Esophagus muscularis mucosa (tissue), 4 donors: ENCODE measurements at regions not wholly inside any gene's neighbourhood (a gene's known extent, or its start where the extent isn't known, plus 50 kb on each side); places are given as distances from the start of the nearest gene placed in this dataset.

Experiments used
- DNase-seq: peaks from one replicate; pipeline ENCODE4 v3.0.0-alpha.2; 2017; ENCODE audit errors: extremely low spot score
- H3K27ac ChIP-seq, 4 donors: fragments of 200-600 bp; sonication (generic); replicated peaks in 1 of 4; 1 replicate in 3 of 4; 2 replicates in 1 of 4; pipeline ENCODE4 v1.5.1; 2016 to 2019; ENCODE audit warnings: mild to moderate bottlenecking in 1 of 4
- H3K27me3 ChIP-seq, 4 donors: fragments of 200-600 bp; sonication (generic); one replicate each; pipeline versions ENCODE4 v1.5.1 to v1.6.0; 2016 to 2019
- H3K36me3 ChIP-seq, 4 donors: fragments of 200-600 bp; sonication (generic); one replicate each; pipeline ENCODE4 v1.5.1; 2016 to 2019
- H3K4me1 ChIP-seq, 4 donors: fragments of 200-600 bp; sonication (generic); one replicate each; pipeline ENCODE4 v1.5.1; 2016 to 2019
- H3K4me3 ChIP-seq, 4 donors: fragments of 200-600 bp; sonication (generic); 1 replicate in 2 of 4; 2 replicates in 2 of 4; pipeline ENCODE4 v1.5.1; 2016 to 2019; ENCODE audit warnings: mild to moderate bottlenecking in 4 of 4, moderate library complexity in 1 of 4
- H3K9me3 ChIP-seq, 4 donors: fragments of 200-600 bp; sonication (generic); 1 replicate in 3 of 4; 2 replicates in 1 of 4; pipeline ENCODE4 v1.5.1; 2016 to 2019
- CTCF ChIP-seq, 3 experiments: fragments of 200-600 bp in 2 of 3; fragments of 450-650 bp in 1 of 3; sonication (generic) in 2 of 3; IDR thresholded peaks; one replicate each; pipeline ENCODE4 v1.5.1; 2017 to 2019; ENCODE audit warnings: antibody characterized with exemption in 3 of 3, mild to moderate bottlenecking in 2 of 3, moderate library complexity in 1 of 3
- EP300 ChIP-seq: sonication (generic); formaldehyde crosslinking; IDR thresholded peaks from one replicate; pipeline ENCODE4 v1.6.1; 2017; ENCODE audit warnings: antibody characterized with exemption
- POLR2A ChIP-seq: fragments of 450-650 bp; IDR thresholded peaks from one replicate; pipeline ENCODE4 v1.6.1; 2017; ENCODE audit warnings: antibody characterized with exemption, moderate library complexity, mild to moderate bottlenecking, low read depth
- POLR2AphosphoS5 ChIP-seq, 2 donors: sonication (generic); formaldehyde crosslinking; IDR thresholded peaks; one replicate each; pipeline ENCODE4 v1.6.1; 2017; ENCODE audit warnings: antibody characterized with exemption in 2 of 2
- WGBS: methylation state at CpG from one replicate; pipeline ENCODE4 v1.1.5; 2018; 5-methylcytosine and 5-hydroxymethylcytosine counted together
- intact Hi-C: fragments of 100-400 bp; cut with DNase I; formaldehyde crosslinking; loops from one replicate; pipeline ENCODE4 v1.15.1; 2023

DNA sequence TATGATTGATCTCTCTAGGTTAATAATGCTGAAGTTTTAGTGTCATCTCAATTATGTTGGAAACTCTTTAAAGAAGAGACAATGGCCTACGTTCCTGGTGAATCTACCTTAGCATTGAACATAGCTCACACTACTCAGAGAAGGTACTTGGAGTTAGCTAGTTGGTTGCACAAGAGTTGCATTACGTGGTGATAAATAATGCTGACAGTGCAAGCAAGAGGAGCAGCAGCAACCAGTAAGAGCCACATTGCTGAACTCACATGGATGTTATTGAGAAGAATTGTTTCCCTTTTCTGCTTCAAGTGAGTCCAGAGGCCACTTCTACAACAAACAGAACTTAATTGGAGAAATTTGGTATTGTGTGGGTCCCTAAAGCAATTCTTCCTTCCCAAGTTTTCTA lies 737.1 kb downstream of the TDRD15 start:
- no peak overlapping the region for H3K27ac ChIP-seq
- H3K4me3 ChIP-seq = no peak overlapping the region
- 74% methylated on average over 2 of the region's 2 CpGs for WGBS
- H3K36me3 ChIP-seq = no peaks in the 10 kb centered on the region
- H3K9me3 ChIP-seq = no peaks in the 10 kb centered on the region
- no peak for DNase-seq
- intact Hi-C loops = no loop called here
- no peaks in the 10 kb centered on the region for H3K4me1 ChIP-seq
- H3K27me3 ChIP-seq = no peaks in the 10 kb centered on the region
- no peak for TF ChIP-seq EP300
- TF ChIP-seq CTCF (IDR thresholded peaks at IDR 0.05) = no peak
- TF ChIP-seq POLR2AphosphoS5 (IDR thresholded peaks at IDR 0.05) = no peak
- TF ChIP-seq POLR2A = no peak

DNA sequence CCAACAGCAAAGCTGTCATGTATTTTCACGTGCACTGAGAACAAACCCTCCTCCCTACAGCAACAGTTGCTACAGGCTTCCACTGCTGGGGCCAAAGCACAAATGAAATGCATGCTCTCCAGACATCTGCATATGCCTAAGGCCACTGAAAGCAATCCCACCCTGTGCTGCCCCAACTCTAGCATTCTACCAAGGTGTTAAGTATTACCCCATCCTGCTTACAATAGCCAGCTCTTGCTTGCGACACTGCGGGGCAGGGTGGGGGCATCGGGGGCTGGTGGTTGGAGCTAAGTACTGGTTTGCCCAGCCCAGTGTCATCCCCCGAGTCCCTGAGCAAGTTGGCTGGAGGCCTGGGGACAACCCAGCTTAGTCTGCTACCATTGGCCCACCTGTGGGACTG lies 742.5 kb downstream of the TDRD15 start:
- Histone ChIP-seq H3K27me3 (no peaks in the 10 kb centered on the region), H3K4me3 (no peak overlapping the region), H3K27ac (no peak overlapping the region), H3K36me3 (no peaks in the 10 kb centered on the region), H3K9me3 (no peaks in the 10 kb centered on the region), H3K4me1 (no peaks in the 10 kb centered on the region)
- intact Hi-C loops = no loop called here
- TF ChIP-seq POLR2AphosphoS5 (IDR thresholded peaks at IDR 0.05) (no peak), CTCF (IDR thresholded peaks at IDR 0.05) (no peak), POLR2A (no peak), EP300 (no peak)
- 70% methylated on average over 1 of the region's 5 CpGs for WGBS
- DNase-seq = no peak

DNA sequence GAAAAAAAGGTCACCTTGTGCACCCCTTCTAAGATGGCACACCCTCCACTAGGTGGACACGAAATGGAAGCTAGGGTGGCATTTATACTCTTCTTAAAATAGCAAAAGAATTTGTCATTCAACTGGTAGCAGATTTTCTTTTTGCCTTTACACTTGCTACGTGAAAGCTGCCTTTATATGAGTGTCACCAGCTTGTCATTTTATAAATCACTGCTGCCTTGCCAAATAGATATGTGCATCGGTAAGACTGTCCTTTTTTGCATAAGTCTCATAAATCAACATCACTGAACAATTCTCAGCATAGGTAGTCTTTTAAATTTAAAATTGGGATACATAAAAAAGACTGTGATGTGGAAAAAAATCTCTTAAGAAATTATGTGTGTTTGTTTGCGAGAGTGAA lies 764.1 kb downstream of the TDRD15 start:
- no peak overlapping the region for H3K4me3 ChIP-seq
- H3K36me3 ChIP-seq = no peaks in the 10 kb centered on the region
- DNase-seq = no peak
- TF ChIP-seq CTCF (IDR thresholded peaks at IDR 0.05) = no peak
- no peaks in the 10 kb centered on the region for H3K4me1 ChIP-seq
- WGBS = 79% methylated on average over 4 of the region's 4 CpGs
- intact Hi-C loops = no loop called here
- no peak overlapping the region for H3K27ac ChIP-seq
- H3K9me3 ChIP-seq = no peaks in the 10 kb centered on the region
- H3K27me3 ChIP-seq = no peaks in the 10 kb centered on the region

GRCh38 chr2:21890041-21890440 lies 766.3 kb downstream of the TDRD15 start:
- Histone ChIP-seq H3K9me3 (no peaks in the 10 kb centered on the region), H3K27ac (no peak overlapping the region), H3K4me1 (no peaks in the 10 kb centered on the region), H3K36me3 (no peaks in the 10 kb centered on the region), H3K4me3 (no peak overlapping the region), H3K27me3 (no peaks in the 10 kb centered on the region)
- TF ChIP-seq EP300 (no peak), POLR2AphosphoS5 (IDR thresholded peaks at IDR 0.05) (no peak), POLR2A (no peak), CTCF (IDR thresholded peaks at IDR 0.05) (no peak)
- intact Hi-C loops = no loop called here
- DNase-seq = no peak
- 56% methylated on average over 7 of the region's 7 CpGs for WGBS

GRCh38 chr2:21890716-21891115 lies 766.9 kb downstream of the TDRD15 start:
- Histone ChIP-seq H3K4me1 (no peaks in the 10 kb centered on the region), H3K27me3 (no peaks in the 10 kb centered on the region), H3K27ac (no peak overlapping the region), H3K36me3 (no peaks in the 10 kb centered on the region), H3K4me3 (no peak overlapping the region), H3K9me3 (no peaks in the 10 kb centered on the region)
- intact Hi-C loops = no loop called here
- WGBS = 69% methylated on average over 6 of the region's 6 CpGs
- no peak for DNase-seq
- no peak for TF ChIP-seq POLR2AphosphoS5 (IDR thresholded peaks at IDR 0.05)
- no peak for TF ChIP-seq EP300
